HG03460 (cell line): ENCODE measurements at regions not wholly inside any gene's neighbourhood (a gene's known extent, or its start where the extent isn't known, plus 50 kb on each side); places are given as distances from the start of the nearest gene placed in this dataset.
"Not testable (repeated sequence)": the region's sequence is repeated elsewhere in the genome, so short reads cannot be mapped to it uniquely, and the experiment has no call there.

ENCODE experiments used
- ATAC-seq: cut with Tn5 transposase; IDR thresholded peaks from one replicate; pipeline ENCODE4 v1.9.1; 2021; ENCODE audit not compliant: unreplicated experiment

DNA sequence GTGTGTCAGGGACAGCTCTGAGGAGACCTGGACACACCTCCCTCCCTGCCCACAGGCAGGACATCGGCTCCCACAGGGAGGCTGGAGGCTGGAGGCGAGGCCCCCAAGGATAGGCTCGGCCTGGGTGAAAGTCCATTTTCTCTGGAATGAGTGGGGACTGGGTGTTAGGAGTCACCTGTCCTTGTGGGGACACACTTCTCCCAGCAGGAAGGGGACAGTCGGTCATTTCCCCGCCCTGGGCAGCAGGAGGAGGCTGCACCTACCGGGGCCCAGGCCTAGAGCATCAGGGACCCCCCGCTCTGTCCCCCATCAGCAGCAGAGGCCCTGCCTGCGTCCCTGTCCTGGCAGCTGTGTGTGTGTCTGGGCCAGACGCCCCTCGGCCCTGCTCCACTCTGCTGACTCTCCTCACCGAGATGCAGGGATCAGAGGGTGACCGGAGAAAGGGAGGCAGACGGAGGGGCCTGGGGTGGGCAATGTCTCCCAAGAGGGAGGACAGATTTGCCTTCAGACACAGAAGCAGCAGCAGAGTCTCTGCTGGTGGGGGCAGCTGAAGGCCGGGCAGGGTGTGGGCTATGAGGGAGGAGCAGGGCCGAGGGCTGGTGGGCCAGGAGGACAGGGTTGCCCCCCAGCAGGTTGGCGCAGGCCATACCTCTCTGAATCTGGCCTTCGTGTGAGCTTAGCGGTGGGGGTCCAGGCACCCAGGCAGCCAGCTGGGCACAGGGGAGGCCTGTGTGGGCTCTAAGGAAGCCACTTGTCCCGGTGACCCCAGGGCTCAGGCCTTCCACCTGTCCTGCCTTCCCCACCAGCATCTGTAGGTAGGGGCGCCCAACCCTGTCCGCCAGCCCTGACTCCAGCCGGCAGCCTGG lies 125.7 kb upstream of the NKX1-1 start:
- no peak for ATAC-seq

DNA sequence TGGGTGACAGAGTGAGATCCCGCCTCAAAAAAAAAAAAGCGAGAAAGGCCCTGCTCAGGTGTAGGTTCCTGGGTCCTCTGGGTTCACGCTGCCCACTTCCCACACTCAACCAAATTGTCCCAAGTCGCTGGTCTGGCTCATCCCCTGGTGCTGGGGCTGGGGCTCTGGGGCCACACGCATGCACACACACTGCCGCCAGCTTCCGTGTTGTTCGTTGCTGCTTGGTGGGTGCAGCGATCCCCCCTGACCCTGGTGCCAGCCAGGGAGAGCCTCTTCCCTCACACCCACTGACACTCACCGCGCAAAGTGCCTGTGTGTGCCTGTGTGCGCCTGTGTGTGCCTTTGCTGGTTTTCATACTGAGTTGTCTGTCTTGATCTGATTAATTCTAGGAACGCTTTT lies 124.1 kb upstream of the NKX1-1 start:
- no peak for ATAC-seq

DNA sequence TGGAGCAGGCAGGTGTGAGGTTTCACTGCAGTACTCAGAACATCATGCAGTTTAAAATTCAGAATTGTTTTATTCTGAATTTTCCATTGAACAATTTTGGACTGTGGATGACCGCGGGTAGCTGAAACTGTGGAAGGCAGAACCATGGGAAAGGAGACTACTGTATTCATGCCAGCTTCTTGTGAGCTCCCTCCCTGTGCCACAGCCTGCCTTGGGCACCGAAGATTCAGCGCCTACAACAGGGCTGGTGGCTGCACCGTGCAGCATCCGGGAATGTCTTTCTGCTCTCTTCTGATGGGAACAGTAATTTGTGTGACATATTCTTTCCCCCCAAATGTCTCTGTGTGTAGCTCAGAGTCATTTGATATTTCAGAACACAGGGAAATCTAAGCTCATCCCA lies 118.5 kb upstream of the NKX1-1 start:
- no peak for ATAC-seq

DNA sequence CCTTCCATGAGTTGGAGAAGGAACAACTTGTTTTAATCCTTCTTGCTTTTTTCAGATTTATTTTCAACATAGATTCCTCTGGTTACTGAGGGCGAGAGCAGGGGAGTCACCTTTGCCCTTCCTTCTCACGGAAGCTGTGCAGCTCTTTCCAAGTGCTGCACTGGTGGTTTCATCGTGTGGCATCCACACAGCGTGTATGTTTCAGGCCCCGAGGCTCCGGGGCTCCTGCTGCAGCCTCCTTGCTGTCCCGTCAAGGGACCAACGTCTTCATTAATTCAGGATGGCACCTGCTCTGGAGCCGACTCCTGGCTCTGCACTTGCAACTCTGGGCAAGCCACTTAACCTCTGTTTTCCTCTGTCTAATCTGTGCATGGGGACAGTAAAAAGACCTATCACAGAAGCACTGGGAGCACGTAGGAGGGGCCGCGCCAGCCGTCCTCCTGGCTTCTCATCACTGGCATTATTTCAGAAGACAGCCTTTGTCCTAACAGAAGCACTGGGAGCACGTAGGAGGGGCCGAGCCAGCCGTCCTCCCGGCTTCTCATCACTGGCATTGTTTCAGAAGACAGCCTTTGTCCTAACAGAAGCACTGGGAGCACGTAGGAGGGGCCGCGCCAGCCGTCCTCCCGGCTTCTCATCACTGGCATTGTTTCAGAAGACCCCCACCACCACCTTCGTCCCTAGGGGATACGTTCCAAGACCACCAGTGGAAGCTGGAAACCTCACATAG lies 117.8 kb upstream of the NKX1-1 start:
- ATAC-seq: no peak

DNA sequence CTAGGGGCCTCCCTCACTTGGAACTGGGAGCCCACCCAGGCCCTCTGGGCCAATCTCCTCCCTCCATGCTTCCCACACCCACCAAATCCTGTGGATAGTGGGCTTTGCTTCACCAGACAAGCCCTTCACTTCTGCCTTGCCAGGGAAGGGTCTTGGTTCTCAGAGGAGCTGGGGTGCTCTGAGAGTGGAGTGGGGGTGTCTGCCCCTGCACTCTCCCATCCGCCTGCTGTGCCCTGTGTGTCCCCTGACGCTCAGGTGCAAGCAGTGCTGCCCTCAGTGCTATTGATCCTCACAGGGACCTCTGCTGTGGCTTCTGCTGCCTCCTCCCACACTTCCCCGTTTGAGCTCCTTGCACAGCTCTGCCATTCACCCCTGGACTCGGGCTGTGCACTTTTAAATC lies 117.3 kb upstream of the NKX1-1 start:
- ATAC-seq: no peak

DNA sequence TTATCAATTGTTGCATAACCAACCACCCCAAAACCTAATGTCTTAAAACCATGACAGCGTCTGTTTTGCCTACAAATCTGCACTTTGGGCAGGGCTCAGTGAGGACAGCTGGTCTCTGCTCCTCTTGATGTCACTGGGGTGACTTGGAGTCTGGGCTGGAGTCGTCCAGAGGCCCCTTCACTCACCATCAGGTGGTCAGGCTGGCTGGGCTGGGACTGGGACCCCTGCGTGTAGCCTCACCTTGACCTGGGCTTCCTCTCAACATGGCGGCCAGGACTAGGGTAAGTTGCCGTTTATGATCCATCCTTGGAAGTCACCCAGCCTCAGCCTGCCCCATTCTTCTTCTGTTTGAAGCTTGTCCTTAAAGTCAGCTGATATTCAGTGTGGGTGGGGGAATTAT lies 116.8 kb upstream of the NKX1-1 start:
- no peak for ATAC-seq

DNA sequence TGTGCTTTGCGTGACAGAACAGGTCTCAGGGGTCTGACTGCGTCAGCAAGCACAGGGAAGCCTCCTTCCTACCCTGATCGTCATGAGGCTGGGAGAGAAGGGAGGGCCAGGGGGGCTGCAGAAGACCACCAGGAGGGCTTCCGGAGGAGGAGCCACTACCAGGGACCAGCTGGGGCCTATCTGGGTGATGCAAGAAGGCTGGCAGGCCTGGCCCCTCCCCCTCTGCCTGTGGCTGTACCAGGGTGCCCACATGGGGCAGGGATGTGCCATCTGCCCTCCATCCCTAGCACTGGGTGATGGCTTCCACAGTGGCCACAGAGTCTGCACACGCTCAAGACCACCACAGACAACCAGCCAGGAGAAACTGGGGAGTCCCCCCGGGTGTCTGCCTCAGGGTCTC lies 116.4 kb upstream of the NKX1-1 start:
- ATAC-seq: no peak

DNA sequence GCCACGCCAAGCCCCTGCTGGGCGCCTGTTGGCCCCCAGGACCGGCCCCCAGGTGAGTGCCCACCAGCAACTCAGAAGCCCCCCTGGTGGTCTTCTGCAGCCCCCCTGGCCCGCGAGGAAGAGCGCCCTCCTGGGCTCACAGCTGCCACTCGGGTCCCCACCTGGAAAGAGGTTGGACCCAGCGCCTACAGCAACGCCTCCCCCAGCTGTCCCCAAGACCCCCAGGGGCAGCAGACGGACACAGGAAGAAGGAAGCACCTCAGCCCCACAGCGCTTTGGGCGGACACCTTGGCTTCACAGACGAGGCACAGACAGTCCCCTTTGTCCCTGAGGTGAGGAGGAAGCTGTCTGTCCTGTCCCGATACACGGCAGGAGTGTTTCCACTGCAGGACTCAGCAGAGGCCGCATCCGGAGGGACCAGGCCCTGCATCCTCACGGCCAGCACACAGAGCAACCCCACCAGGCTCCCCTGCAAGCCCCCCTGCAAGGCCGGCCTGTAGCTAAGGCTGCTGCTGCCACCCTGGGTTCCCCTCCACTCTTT lies 115.6 kb upstream of the NKX1-1 start:
- no peak for ATAC-seq

DNA sequence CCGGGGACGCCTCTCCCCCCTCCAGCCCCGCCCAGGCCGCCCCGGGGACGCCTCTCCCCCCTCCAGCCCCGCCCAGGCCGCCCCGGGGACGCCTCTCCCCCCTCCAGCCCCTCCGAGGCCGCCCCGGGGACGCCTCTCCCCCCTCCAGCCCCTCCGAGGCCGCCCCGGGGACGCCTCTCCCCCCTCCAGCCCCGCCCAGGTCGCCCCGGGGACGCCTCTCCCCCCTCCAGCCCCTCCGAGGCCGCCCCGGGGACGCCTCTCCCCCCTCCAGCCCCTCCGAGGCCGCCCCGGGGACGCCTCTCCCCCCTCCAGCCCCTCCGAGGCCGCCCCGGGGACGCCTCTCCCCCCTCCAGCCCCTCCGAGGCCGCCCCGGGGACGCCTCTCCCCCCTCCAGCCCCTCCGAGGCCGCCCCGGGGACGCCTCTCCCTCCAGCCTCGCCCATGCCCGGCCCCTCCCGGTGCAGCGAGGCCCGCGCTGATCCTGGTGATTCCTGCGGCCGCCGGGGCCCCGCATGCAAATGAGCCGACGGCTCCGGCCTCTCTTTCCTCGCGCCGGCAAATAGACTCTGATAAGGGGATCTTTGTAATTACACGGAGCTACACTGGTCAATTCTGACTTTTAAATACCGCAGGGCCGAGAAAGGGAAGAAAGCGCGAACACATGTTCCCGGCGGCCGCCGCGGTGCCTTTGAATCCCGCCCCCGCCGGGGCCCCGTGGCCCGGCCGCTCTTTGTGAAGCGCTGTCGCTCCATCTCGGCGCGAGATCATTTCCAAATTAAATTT lies 114.7 kb upstream of the NKX1-1 start:
- ATAC-seq: not testable (repeated sequence)

DNA sequence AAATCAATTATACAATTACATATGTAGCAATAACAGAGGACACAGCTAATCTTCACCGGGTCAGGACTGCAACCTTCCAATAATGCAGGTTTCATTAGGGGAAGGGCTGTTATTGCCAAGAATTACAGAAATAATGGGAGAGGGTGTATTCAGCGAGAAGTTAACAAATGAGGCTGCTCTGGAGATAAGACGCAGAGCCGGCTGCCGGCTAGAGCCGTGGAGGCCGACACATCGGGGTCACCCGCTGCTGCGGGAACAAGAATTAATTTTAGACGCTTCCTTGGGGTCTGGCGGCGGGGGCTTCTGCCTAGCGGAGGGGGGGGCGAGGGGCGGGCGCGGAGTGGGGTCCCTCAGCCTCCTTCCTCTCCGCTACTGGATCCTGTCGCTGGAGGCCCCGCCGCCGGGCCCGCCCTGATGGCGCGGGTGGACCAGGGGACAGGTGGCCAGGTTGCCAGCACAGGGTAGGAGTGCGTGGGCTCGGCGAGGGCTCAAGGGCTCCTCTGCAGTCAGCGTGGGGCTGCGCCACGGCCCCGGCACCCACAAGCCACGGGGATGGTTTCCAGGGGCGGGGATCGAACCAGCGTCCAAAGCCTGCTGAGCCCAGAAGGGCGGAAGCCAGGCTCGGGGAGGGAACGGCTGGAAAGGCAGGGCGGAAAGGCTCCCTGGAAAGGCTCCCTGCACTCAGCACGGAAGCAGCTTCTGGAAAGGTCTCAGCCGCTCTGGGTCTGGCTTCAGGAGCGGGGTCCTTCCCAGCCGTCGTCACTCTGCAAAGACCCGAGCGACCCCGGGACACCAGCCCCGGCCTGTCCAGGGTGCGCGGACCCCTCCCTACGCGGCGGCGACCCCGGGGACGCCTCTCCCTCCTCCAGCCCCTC lies 113.8 kb upstream of the NKX1-1 start:
- no peak for ATAC-seq

DNA sequence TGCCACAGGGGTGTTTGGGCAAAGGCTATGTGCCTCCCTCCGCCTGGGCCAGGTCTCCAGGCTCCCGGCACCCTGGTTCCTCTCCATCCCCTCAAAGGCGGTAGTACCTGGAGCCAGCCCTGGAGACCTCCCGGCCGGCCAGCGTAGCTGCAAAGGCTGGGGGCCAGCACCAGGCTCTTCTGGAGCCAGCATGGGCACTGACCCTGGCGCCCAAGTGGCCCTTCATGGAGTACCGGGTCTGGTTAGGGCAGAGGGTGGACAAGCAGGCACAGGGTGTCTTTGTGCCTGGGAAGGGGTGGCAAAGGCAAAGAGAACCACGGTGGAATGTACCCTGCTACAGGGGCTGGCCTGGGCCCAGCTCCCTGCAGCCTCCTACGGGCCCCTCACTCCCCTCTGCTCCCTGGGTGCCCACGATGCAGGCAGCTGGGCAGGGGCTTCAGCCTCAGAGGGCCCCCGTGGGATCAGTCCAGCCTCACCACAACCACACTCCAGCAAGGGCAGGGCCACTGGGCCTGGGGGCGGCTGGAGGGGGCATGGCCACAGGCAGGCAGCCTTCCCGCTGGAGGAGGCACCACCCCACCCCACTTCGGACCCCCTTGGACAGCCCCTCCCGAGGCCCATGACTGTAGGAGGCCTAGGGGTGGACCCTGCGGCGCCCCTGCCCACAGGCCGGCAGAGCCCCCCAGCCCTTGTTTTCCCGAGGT lies 112.9 kb upstream of the NKX1-1 start:
- ATAC-seq: no peak

DNA sequence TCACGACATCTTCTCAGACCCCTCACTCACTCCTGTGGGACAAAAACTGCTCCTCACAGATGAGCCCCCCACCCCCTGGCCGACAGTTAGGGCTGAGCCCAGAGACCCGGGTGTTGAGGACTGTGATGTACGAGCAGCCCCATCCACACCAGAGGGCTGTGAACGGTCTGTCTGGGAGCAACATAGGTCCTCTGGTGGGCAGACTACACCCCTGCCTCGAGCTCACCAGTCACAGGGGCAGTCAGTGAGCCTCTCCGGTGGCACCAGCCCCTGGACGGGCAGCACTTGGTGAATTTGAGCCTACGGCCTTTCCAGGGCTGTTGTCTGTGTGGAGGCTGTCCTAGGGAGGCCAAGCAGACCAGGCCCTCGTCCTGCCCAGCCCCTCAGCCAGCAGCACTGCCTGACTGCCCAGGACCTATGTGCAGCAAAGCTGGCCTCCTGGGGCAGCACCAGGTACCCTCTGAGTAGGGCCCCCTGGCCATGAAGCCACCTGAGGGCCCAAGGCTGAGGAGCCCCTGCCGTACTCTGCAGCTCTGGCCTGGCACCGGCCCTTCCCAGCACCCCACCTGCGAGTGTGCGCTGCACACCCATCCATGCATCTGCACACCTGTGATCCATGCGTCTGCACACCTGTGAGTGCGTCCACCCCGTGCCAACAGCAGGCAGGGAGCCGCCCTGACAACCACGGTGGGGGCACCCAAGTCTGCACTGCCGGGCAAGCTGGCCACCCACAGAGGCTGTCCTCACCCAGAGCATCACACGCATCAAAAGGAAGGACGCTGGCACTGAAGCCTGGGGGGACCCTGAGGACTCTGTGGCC lies 111.6 kb upstream of the NKX1-1 start:
- no peak for ATAC-seq

DNA sequence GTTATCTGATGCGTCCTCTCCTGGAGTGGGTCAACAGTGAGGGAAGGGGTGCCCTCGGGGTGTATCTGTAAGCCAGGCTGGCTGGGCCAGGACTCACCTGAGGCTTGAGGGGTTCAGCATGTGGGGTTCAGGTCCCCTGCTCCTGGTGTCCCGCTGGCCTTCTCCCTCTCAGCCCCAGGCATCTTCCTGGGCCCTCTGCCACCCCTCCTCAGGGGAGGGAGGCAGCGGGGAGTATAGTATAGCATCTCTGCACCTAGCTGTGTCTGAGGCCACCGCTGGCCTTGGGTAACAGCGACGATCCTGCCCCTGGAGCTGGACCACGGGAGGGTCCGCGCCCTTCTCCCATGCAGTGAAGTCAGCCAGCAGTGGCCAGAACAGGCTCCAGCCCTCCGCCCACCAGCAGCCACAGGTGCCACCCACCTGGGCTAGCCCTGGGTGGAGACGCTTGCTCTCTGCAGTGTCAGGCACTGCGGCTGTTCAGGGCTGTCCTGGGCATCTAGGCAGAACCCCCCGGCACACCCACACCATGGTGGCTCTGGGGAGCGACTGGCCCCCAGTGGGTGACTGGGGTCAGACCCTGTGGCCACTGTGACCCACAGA lies 110.7 kb upstream of the NKX1-1 start:
- ATAC-seq: no peak

DNA sequence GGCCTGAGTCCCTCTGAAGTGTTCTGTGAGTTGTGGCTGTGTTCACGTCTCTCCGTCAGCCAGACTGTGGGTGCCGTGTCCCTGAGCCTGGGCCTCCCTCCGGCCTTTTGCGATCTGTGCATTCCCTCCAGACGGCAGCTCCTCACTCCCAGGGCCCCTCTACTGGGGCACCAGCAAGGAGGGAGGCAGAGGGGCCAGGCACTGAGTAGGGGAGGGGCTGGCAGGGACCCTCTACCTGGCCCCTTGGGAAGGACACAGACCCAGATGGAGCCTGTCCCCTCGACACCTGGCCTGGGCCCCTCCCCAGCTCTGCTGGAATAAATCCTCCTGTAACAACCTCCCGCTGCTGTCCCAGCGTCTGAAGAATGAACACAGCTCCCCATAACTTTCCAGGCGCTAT lies 110.0 kb upstream of the NKX1-1 start:
- no peak for ATAC-seq

DNA sequence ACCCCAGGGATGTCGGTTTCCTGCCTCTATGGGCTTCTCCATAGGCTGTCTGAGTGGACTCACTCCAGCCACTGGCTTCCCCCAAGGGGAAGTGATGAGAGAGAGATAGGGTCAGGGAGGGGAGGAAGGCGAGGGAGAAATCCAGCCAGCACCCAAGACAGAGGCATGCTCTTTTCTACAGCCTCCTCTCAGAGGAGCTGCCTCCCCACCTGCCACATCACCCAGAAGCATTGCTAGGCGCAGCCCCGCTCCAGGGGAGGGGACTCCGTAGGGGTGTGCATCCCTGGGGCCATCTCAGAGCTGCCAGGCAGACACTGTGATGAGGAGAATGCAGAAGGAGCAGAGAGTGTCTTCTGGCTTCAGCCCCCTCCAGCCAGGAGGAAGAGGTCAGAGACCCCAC lies 109.5 kb upstream of the NKX1-1 start:
- no peak for ATAC-seq

DNA sequence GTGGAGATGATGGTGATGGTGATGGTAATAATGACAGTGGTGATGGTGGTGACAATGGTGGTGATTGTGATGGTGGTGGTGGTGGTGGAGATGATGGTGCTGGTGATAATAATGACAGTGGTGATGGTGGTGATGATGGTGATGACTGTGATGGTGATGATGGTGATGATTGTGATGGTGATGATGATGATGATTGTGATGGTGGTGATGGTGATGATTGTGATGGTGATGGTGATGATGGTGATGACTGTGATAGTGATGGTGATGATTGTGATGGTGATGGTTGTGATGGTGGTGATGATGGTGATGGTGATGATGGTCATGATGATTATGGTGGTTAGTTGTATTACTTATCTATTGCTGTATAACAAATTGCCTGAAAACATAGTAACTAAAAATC lies 108.9 kb upstream of the NKX1-1 start:
- no peak for ATAC-seq

DNA sequence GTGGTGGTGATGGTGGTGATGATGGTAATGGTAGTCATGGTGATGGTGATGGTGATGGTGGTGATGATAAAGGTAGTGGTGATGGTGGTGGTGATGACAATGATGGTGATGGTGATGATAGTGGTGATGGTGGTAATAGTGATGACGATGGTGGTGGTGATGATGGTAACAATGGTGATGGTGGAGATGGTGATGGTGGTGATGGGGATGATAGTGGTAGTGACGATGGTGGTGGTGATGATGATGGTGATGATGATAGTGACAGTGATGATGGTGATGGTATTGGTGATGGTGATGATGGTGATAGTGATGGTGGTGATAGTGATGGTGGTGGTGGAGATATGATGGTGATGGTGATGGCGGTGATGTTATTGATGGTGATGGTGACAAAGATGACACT lies 108.4 kb upstream of the NKX1-1 start:
- ATAC-seq: no peak

DNA sequence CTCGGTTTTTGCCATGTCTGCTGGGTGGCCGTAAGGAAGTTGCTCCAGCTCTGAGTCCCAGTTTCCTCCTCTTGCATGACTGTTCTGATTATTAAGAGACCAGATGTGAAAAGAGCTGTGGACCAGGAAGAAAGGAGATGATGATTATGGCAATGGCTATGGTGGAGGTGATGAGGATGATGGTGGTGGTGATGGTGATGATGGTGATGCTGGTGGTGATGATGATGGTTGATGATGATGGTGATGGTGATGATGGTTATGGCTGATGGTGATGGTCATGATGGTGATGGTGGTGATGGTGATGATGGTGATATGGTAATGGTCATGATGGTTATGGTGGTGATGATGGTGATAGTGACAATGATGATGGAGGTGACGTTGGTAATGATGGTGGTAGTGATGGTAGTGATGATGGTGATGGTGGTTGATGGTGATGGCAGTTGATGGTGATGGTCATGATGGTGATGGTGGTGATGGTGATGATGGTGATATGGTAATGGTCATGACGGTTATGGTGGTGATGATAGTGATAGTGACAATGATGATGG lies 107.8 kb upstream of the NKX1-1 start:
- no peak for ATAC-seq
